Peyer's patch (tissue), 4 donors: ENCODE measurements at regions not wholly inside any gene's neighbourhood (a gene's known extent, or its start where the extent isn't known, plus 50 kb on each side); places are given as distances from the start of the nearest gene placed in this dataset.
A peak's percentile ranks its signal among the peaks of the same experiment; 100 is the strongest.

Source experiments
- CTCF ChIP-seq, 6 experiments: fragments of 450-650 bp in 4 of 6; fragments of 200-600 bp in 2 of 6; sonication (generic) in 1 of 6; IDR thresholded peaks; one replicate each; pipeline ENCODE4 v1.5.1; 2017 to 2019; ENCODE audit warnings: antibody characterized with exemption in 6 of 6, mild to moderate bottlenecking in 3 of 6, moderate library complexity in 1 of 6
- POLR2A ChIP-seq, 2 donors: fragments of 450-650 bp; IDR thresholded peaks; one replicate each; pipeline ENCODE4 v1.5.1; 2017; ENCODE audit warnings: antibody characterized with exemption in 2 of 2, mild to moderate bottlenecking in 2 of 2, moderate library complexity in 2 of 2

GRCh38 chr6:157763129-157763903, 59.7 kb upstream of the SNX9 start:
- TF ChIP-seq CTCF (IDR thresholded peaks at IDR 0.05) (no peak), POLR2A (IDR thresholded peaks at IDR 0.05) (peak in 1 of 2 donors; percentile 59)
